ENCODE measurements at regions not wholly inside any gene's neighbourhood (a gene's known extent, or its start where the extent isn't known, plus 50 kb on each side); places are given as distances from the start of the nearest gene placed in this dataset.

GRCh38 chr14:53882684-53883083, 73.9 kb downstream of the BMP4 start:
- DNase-seq, result no peak
- Histone ChIP-seq H3K9me3 (replicated peaks in 1 of 2; ENCODE audit: control insufficient read depth in 1 of 2, insufficient read depth in 1 of 2, low read length in 2 of 2) (no peaks in the 10 kb centered on the region), H3K27me3 (ENCODE audit: control insufficient read depth in 2 of 2, insufficient read depth in 2 of 2, low read length in 2 of 2) (no peaks in the 10 kb centered on the region), H4K20me1 (ENCODE audit: insufficient read depth, low read length) (no peaks in the 10 kb centered on the region), H3K4me2 (replicated peaks; ENCODE audit: extremely low read depth, low read length, poor library complexity, severe bottlenecking) (no peak overlapping the region), H2AFZ (ENCODE audit: insufficient read depth, low read depth, low read length, poor library complexity, severe bottlenecking) (no peak overlapping the region), H3K79me2 (ENCODE audit: insufficient read depth, low read length) (no peaks in the 10 kb centered on the region), H3K36me3 (replicated peaks in 1 of 2; ENCODE audit: control insufficient read depth in 1 of 2, insufficient read depth in 2 of 2, low read length in 2 of 2) (no peaks in the 10 kb centered on the region), H3K4me3 (replicated peaks in 1 of 3; ENCODE audit: low read depth in 2 of 3, low read length in 3 of 3) (no peak overlapping the region), H3K9ac (ENCODE audit: insufficient read depth, low read length, poor library complexity, severe bottlenecking) (no peak overlapping the region), H3K27ac (ENCODE audit: low read depth in 1 of 2, low read length in 2 of 2) (no peak overlapping the region), H3K4me1 (ENCODE audit: control insufficient read depth in 1 of 2, insufficient read depth in 2 of 2, low read length in 2 of 2) (no peaks in the 10 kb centered on the region)
- WGBS (ENCODE audit: insufficient coverage), result 50% methylated on average over 2 of the region's 4 CpGs
- H3K27me3 Mint-ChIP-seq (ENCODE audit: low read depth in 3 of 3), result peaks cover 0 to 5% (median 4%) of the 10 kb centered on the region in 3 donors
- TF ChIP-seq CTCF (IDR thresholded peaks at IDR 0.05), result no peak
- no peaks in the 10 kb centered on the region for H3K36me3 Mint-ChIP-seq
- no peak overlapping the region for H3K27ac Mint-ChIP-seq
- intact Hi-C loops (cut with micrococcal nuclease), result no loop called here
- peaks cover 0 to 6% (median under 1%) of the 10 kb centered on the region in 7 donors for H3K9me3 Mint-ChIP-seq
- no peak overlapping the region for H3K4me3 Mint-ChIP-seq
- H3K4me1 Mint-ChIP-seq, result no peaks in the 10 kb centered on the region

- Histone ChIP-seq H3K27ac (ENCODE audit: low read depth in 1 of 2, low read length in 2 of 2) (no peak overlapping the region), H3K79me2 (ENCODE audit: insufficient read depth, low read length) (no peaks in the 10 kb centered on the region), H3K27me3 (ENCODE audit: control insufficient read depth in 2 of 2, insufficient read depth in 2 of 2, low read length in 2 of 2) (no peaks in the 10 kb centered on the region), H4K20me1 (ENCODE audit: insufficient read depth, low read length) (no peaks in the 10 kb centered on the region), H3K36me3 (replicated peaks in 1 of 2; ENCODE audit: control insufficient read depth in 1 of 2, insufficient read depth in 2 of 2, low read length in 2 of 2) (no peaks in the 10 kb centered on the region), H3K4me2 (replicated peaks; ENCODE audit: extremely low read depth, low read length, poor library complexity, severe bottlenecking) (no peak overlapping the region), H3K4me1 (ENCODE audit: control insufficient read depth in 1 of 2, insufficient read depth in 2 of 2, low read length in 2 of 2) (no peaks in the 10 kb centered on the region), H3K9ac (ENCODE audit: insufficient read depth, low read length, poor library complexity, severe bottlenecking) (no peak overlapping the region), H3K9me3 (replicated peaks in 1 of 2; ENCODE audit: control insufficient read depth in 1 of 2, insufficient read depth in 1 of 2, low read length in 2 of 2) (no peaks in the 10 kb centered on the region), H3K4me3 (replicated peaks in 1 of 3; ENCODE audit: low read depth in 2 of 3, low read length in 3 of 3) (no peak overlapping the region), H2AFZ (ENCODE audit: insufficient read depth, low read depth, low read length, poor library complexity, severe bottlenecking) (no peak overlapping the region)
- intact Hi-C loops (cut with micrococcal nuclease), result no loop called here
- Mint-ChIP-seq H3K4me3 (no peak overlapping the region), H3K4me1 (no peaks in the 10 kb centered on the region), H3K9me3 (peaks cover 0 to 8% (median 2%) of the 10 kb centered on the region in 7 donors), H3K27me3 (ENCODE audit: low read depth in 3 of 3) (peaks cover 0 to 5% (median 4%) of the 10 kb centered on the region in 3 donors), H3K27ac (no peak overlapping the region), H3K36me3 (no peaks in the 10 kb centered on the region)
- WGBS (ENCODE audit: insufficient coverage), result no CpG with 5 or more reads among the region's 5 CpGs
- no peak for TF ChIP-seq CTCF (IDR thresholded peaks at IDR 0.05)
- DNase-seq, result no peak
Measured at GRCh38 chr14:53881921-53882320, 74.7 kb downstream of the BMP4 start.

Measured in CD14-positive monocyte (primary cell).